ENCODE measurements at regions not wholly inside any gene's neighbourhood (a gene's known extent, or its start where the extent isn't known, plus 50 kb on each side); places are given as distances from the start of the nearest gene placed in this dataset.

GRCh38 chr12:103043531-103044486 lies 86.3 kb downstream of the ASCL1 start:
- H3K27me3 ChIP-seq (ENCODE audit: control insufficient read depth, insufficient read depth, low read length) = no peaks in the 10 kb centered on the region
- ChIA-PET CTCF (no interaction called here), POLR2A (no interaction called here)
- no peak for DNase-seq (ENCODE audit: low read depth)
- H3K4me3 ChIP-seq (ENCODE audit: low read depth, low read length) = no peak overlapping the region
- H3K36me3 ChIP-seq (ENCODE audit: control insufficient read depth, insufficient read depth, low read length) = no peaks in the 10 kb centered on the region
- TF ChIP-seq CTCF (IDR thresholded peaks at IDR 0.05; ENCODE audit: insufficient read depth, low read depth, low read length) = no peak

GRCh38 chr12:103046154-103046553 lies 88.7 kb downstream of the ASCL1 start:
- no peak for DNase-seq (ENCODE audit: low read depth)
- H3K36me3 ChIP-seq (ENCODE audit: control insufficient read depth, insufficient read depth, low read length) = no peaks in the 10 kb centered on the region
- H3K27me3 ChIP-seq (ENCODE audit: control insufficient read depth, insufficient read depth, low read length) = no peaks in the 10 kb centered on the region
- ChIA-PET POLR2A (no interaction called here), CTCF (no interaction called here)
- no peak for TF ChIP-seq CTCF (IDR thresholded peaks at IDR 0.05; ENCODE audit: insufficient read depth, low read depth, low read length)
- no peak overlapping the region for H3K4me3 ChIP-seq (ENCODE audit: low read depth, low read length)

- Histone ChIP-seq H3K36me3 (ENCODE audit: control insufficient read depth, insufficient read depth, low read length) (no peaks in the 10 kb centered on the region), H3K27me3 (ENCODE audit: control insufficient read depth, insufficient read depth, low read length) (no peaks in the 10 kb centered on the region), H3K4me3 (ENCODE audit: low read depth, low read length) (no peak overlapping the region)
- CTCF ChIA-PET = no interaction called here
- no peak for DNase-seq (ENCODE audit: low read depth)
- no peak for TF ChIP-seq CTCF (IDR thresholded peaks at IDR 0.05; ENCODE audit: insufficient read depth, low read depth, low read length)
- POLR2A ChIA-PET = no interaction called here
Observed at GRCh38 chr12:103050273-103050672, 92.8 kb downstream of the ASCL1 start.

GRCh38 chr12:103053089-103053488 lies 95.6 kb downstream of the ASCL1 start:
- Histone ChIP-seq H3K36me3 (ENCODE audit: control insufficient read depth, insufficient read depth, low read length) (no peaks in the 10 kb centered on the region), H3K27me3 (ENCODE audit: control insufficient read depth, insufficient read depth, low read length) (no peaks in the 10 kb centered on the region), H3K4me3 (ENCODE audit: low read depth, low read length) (no peak overlapping the region)
- no peak for TF ChIP-seq CTCF (IDR thresholded peaks at IDR 0.05; ENCODE audit: insufficient read depth, low read depth, low read length)
- ChIA-PET CTCF (no interaction called here), POLR2A (no interaction called here)
- no peak for DNase-seq (ENCODE audit: low read depth)

GRCh38 chr12:103073630-103074029 lies 116.2 kb downstream of the ASCL1 start:
- no peaks in the 10 kb centered on the region for H3K27me3 ChIP-seq (ENCODE audit: control insufficient read depth, insufficient read depth, low read length)
- H3K4me3 ChIP-seq (ENCODE audit: low read depth, low read length) = no peak overlapping the region
- ChIA-PET POLR2A (no interaction called here), CTCF (interaction anchor here (0.7 kb wide), 1 partner anchor 16 kb away, joined by 3 read pairs; no protein-coding TSS in a partner anchor)
- no peaks in the 10 kb centered on the region for H3K36me3 ChIP-seq (ENCODE audit: control insufficient read depth, insufficient read depth, low read length)
- no peak for DNase-seq (ENCODE audit: low read depth)
- no peak for TF ChIP-seq CTCF (IDR thresholded peaks at IDR 0.05; ENCODE audit: insufficient read depth, low read depth, low read length)

All from BJ (cell line).